Natural killer cell (primary cell): ENCODE measurements at regions not wholly inside any gene's neighbourhood (a gene's known extent, or its start where the extent isn't known, plus 50 kb on each side); places are given as distances from the start of the nearest gene placed in this dataset.

Source experiments
- ATAC-seq, 3 donors: fragments of 150-1000 bp in 2 of 3; fragments of 200-7000 bp in 1 of 3; cut with Tn5 transposase; 1 replicate in 1 of 3; 2 replicates in 2 of 3; pipeline ENCODE4 v1.10.0; 2021; ENCODE audit warnings: mild to moderate bottlenecking in 2 of 3, moderate library complexity in 2 of 3
- DNase-seq, 2 donors: peaks; one replicate each; pipeline versions ENCODE4 v3.0.0 to v3.0.0-alpha.2; 2013 to 2021; ENCODE audit warnings: mixed read lengths in 1 of 2
- H3K27ac ChIP-seq: one replicate; pipeline ENCODE4 v1.5.1; 2013; ENCODE audit warnings: mild to moderate bottlenecking, low read length
- H3K27me3 ChIP-seq: one replicate; pipeline ENCODE4 v1.6.1; 2013; ENCODE audit warnings: low read length; ENCODE audit not compliant: control insufficient read depth, insufficient read depth
- H3K36me3 ChIP-seq: one replicate; pipeline ENCODE4 v1.6.1; 2013; ENCODE audit warnings: low read length; ENCODE audit not compliant: control insufficient read depth, insufficient read depth
- H3K4me1 ChIP-seq: one replicate; pipeline ENCODE4 v1.6.1; 2013; ENCODE audit warnings: low read length; ENCODE audit not compliant: control insufficient read depth, insufficient read depth
- H3K4me3 ChIP-seq: one replicate; pipeline ENCODE4 v1.5.1; 2013; ENCODE audit warnings: low read length
- H3K9me3 ChIP-seq: one replicate; pipeline ENCODE4 v1.6.1; 2013; ENCODE audit warnings: low read length; ENCODE audit not compliant: control insufficient read depth, insufficient read depth
- H3K27ac Mint-ChIP-seq, 2 donors: one replicate each; pipeline ENCODE4 v1.8.0; 2022; ENCODE audit warnings: mild to moderate bottlenecking in 2 of 2, mixed read lengths in 2 of 2, moderate library complexity in 1 of 2
- H3K27me3 Mint-ChIP-seq, 2 donors: one replicate each; pipeline ENCODE4 v1.8.0; 2022; ENCODE audit warnings: low read depth in 2 of 2, mixed read lengths in 2 of 2
- H3K36me3 Mint-ChIP-seq: one replicate; pipeline ENCODE4 v1.8.0; 2022; ENCODE audit warnings: mixed read lengths
- H3K4me1 Mint-ChIP-seq, 2 donors: one replicate each; pipeline ENCODE4 v1.8.0; 2022; ENCODE audit warnings: mixed read lengths in 2 of 2
- H3K4me3 Mint-ChIP-seq: one replicate; pipeline ENCODE4 v1.8.0; 2022; ENCODE audit warnings: mild to moderate bottlenecking, moderate library complexity, mixed read lengths
- H3K9me3 Mint-ChIP-seq, 2 donors: one replicate each; pipeline ENCODE4 v1.8.0; 2022; ENCODE audit warnings: mixed read lengths in 2 of 2
- WGBS: methylation state at CpG from one replicate; pipeline ENCODE4 v1.1.7; 2013; ENCODE audit warnings: missing lambda C conversion rate; ENCODE audit not compliant: insufficient coverage; 5-methylcytosine and 5-hydroxymethylcytosine counted together
- intact Hi-C: fragments of 100-400 bp; cut with micrococcal nuclease; formaldehyde crosslinking; loops from one replicate; pipeline ENCODE4 v1.14.2; 2022
- TF ChIP-seq, protein P1 (sequence below): fragments of 200-600 bp; IDR thresholded peaks from one replicate; pipeline ENCODE4 v1.8.0; 2022; ENCODE audit warnings: antibody characterized with exemption

DNA sequence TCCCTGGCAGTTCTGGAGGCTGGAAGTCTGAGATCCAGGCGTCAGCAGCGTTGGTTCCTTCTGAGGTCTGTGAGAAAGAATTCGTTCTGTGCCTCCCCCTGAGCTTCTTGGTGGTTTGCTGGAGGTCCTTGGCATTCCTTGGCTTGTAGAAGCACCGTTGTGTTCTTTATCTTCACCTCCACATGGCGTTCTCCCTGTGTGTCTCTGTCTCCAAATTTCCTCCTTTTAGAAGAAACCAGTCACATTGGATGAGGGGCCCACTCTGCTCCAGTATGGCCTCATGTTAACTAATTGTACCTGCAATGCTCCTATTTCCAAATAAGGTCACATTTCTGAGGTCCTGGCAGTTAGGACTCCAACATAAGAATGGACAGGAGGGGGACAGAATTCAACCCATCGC is 73.0 kb upstream of the BACH2 start:
- Mint-ChIP-seq H3K4me3 (no peak overlapping the region), H3K9me3 (no peaks in the 10 kb centered on the region), H3K27ac (no peak overlapping the region), H3K27me3 (peaks cover 3 to 9% of the 10 kb centered on the region in 2 donors), H3K36me3 (no peaks in the 10 kb centered on the region), H3K4me1 (no peaks in the 10 kb centered on the region)
- H3K4me3 ChIP-seq: no peak overlapping the region
- H3K27ac ChIP-seq: no peak overlapping the region
- ATAC-seq (no peak), DNase-seq (no peak)
- TF ChIP-seq, protein P1, sequence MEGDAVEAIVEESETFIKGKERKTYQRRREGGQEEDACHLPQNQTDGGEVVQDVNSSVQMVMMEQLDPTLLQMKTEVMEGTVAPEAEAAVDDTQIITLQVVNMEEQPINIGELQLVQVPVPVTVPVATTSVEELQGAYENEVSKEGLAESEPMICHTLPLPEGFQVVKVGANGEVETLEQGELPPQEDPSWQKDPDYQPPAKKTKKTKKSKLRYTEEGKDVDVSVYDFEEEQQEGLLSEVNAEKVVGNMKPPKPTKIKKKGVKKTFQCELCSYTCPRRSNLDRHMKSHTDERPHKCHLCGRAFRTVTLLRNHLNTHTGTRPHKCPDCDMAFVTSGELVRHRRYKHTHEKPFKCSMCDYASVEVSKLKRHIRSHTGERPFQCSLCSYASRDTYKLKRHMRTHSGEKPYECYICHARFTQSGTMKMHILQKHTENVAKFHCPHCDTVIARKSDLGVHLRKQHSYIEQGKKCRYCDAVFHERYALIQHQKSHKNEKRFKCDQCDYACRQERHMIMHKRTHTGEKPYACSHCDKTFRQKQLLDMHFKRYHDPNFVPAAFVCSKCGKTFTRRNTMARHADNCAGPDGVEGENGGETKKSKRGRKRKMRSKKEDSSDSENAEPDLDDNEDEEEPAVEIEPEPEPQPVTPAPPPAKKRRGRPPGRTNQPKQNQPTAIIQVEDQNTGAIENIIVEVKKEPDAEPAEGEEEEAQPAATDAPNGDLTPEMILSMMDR: no peak
- intact Hi-C loops: no loop called here
- H3K4me1 ChIP-seq: no peaks in the 10 kb centered on the region
- no peaks in the 10 kb centered on the region for H3K36me3 ChIP-seq
- WGBS: 94% methylated on average over 5 of the region's 6 CpGs
- no peaks in the 10 kb centered on the region for H3K27me3 ChIP-seq
- H3K9me3 ChIP-seq: no peaks in the 10 kb centered on the region

DNA sequence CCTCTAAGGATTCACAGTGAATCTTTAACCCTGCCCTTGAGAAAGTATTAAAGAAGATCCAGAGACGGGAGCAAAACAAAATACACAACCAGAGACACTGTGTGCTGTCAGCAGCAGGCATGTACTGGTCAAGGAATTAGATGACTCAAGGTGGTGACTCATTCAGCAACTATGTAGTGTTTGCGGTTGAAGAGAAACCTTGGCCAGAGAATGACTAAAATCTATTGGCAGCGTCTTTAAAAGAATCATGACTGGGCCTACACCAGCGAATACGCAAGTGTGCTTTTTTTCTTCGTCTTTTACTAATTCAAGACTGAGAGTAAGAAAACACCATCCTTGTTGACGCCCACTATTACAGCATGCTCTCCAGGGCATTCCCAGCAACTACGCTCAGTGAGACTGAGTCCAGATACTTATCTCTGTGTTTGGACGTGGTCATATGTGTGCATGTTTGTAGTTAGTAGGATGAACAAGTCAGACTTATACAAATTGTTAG is 72.4 kb upstream of the BACH2 start:
- intact Hi-C loops: no loop called here
- Histone ChIP-seq H3K4me3 (no peak overlapping the region), H3K9me3 (no peaks in the 10 kb centered on the region), H3K27me3 (no peaks in the 10 kb centered on the region), H3K36me3 (no peaks in the 10 kb centered on the region), H3K27ac (no peak overlapping the region), H3K4me1 (no peaks in the 10 kb centered on the region)
- TF ChIP-seq, protein P1: no peak
- H3K4me3 Mint-ChIP-seq: no peak overlapping the region
- no peaks in the 10 kb centered on the region for H3K4me1 Mint-ChIP-seq
- no peak overlapping the region for H3K27ac Mint-ChIP-seq
- no peaks in the 10 kb centered on the region for H3K9me3 Mint-ChIP-seq
- ATAC-seq (peak; percentile 62 to 84 (median 70)), DNase-seq (peak in 1 of 2 donors; percentile 41)
- WGBS: 68% methylated on average over 9 of the region's 9 CpGs
- H3K27me3 Mint-ChIP-seq: peaks cover 3 to 9% of the 10 kb centered on the region in 2 donors
- H3K36me3 Mint-ChIP-seq: no peaks in the 10 kb centered on the region

DNA sequence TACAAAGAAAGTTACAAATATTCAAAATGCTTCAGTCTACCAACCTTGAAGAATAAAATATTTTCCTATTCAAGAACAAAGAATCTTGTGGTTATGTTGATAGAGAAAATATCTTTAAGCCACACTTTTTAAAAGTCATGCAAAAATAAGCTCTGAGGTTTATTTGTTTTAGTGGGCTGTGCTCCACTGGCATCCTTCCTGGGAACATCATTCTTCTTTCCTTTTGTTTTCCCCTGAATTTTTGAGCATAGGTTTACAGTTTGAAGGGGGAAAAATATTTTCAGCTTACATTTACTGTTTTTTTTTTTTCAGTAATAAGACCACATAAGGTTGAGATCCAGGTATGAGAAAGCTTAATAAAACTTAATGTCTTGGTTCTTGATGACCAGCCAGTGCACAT is 72.0 kb upstream of the BACH2 start:
- Mint-ChIP-seq H3K36me3 (no peaks in the 10 kb centered on the region), H3K4me1 (no peaks in the 10 kb centered on the region), H3K27ac (no peak overlapping the region), H3K27me3 (peaks cover 3 to 9% of the 10 kb centered on the region in 2 donors), H3K9me3 (no peaks in the 10 kb centered on the region), H3K4me3 (no peak overlapping the region)
- no peaks in the 10 kb centered on the region for H3K27me3 ChIP-seq
- intact Hi-C loops: no loop called here
- no peaks in the 10 kb centered on the region for H3K36me3 ChIP-seq
- no peak overlapping the region for H3K4me3 ChIP-seq
- H3K27ac ChIP-seq: no peak overlapping the region
- no peaks in the 10 kb centered on the region for H3K4me1 ChIP-seq
- DNase-seq (no peak), ATAC-seq (no peak)
- H3K9me3 ChIP-seq: no peaks in the 10 kb centered on the region
- TF ChIP-seq, protein P1: no peak

DNA sequence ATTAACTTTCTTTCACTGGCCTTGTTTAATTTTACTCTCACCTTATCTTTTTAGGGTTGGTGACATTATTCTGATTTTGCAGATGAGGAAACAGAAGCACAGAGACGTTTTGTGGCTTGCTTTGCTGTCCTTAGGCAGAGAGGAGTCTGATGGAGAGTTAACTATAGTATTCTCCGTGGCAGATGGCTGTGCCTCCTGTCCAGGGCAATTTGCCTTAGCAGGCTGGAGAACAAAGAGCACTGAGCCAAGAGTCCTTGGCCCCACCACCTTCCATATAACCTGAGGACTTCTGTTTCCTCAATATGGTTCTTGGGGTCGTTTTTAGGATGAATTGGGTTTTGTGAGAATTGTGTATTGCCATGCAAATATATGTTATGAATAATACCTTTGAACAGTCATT is 71.4 kb upstream of the BACH2 start:
- H3K9me3 Mint-ChIP-seq: no peaks in the 10 kb centered on the region
- H3K9me3 ChIP-seq: no peaks in the 10 kb centered on the region
- no peak for ATAC-seq
- H3K4me1 ChIP-seq: no peaks in the 10 kb centered on the region
- H3K27me3 Mint-ChIP-seq: peaks cover 3 to 8% of the 10 kb centered on the region in 2 donors
- no peaks in the 10 kb centered on the region for H3K36me3 ChIP-seq
- DNase-seq: no peak
- H3K4me1 Mint-ChIP-seq: no peaks in the 10 kb centered on the region
- H3K4me3 Mint-ChIP-seq: no peak overlapping the region
- H3K27ac Mint-ChIP-seq: no peak overlapping the region
- H3K27ac ChIP-seq: no peak overlapping the region
- H3K36me3 Mint-ChIP-seq: no peaks in the 10 kb centered on the region
- 81% methylated on average over 2 of the region's 3 CpGs for WGBS
- intact Hi-C loops: no loop called here
- no peak overlapping the region for H3K4me3 ChIP-seq
- TF ChIP-seq, protein P1: no peak
- no peaks in the 10 kb centered on the region for H3K27me3 ChIP-seq
